Duodenal mucosa (tissue), 2 donors: ENCODE measurements at regions not wholly inside any gene's neighbourhood (a gene's known extent, or its start where the extent isn't known, plus 50 kb on each side); places are given as distances from the start of the nearest gene placed in this dataset.

ENCODE experiments used
- H3K27ac ChIP-seq: one replicate; pipeline ENCODE4 v1.7.0; 2013; ENCODE audit warnings: low read depth, low read length
- H3K27me3 ChIP-seq, 2 donors: one replicate each; pipeline ENCODE4 v1.7.0; 2013; ENCODE audit warnings: low read length in 2 of 2, control low read depth in 1 of 2; ENCODE audit not compliant: insufficient read depth in 2 of 2, control insufficient read depth in 1 of 2
- H3K36me3 ChIP-seq, 2 donors: one replicate each; pipeline ENCODE4 v1.7.0; 2013; ENCODE audit warnings: low read length in 2 of 2, control low read depth in 1 of 2; ENCODE audit not compliant: insufficient read depth in 2 of 2, control insufficient read depth in 1 of 2
- H3K4me1 ChIP-seq, 2 donors: one replicate each; pipeline ENCODE4 v1.7.0; 2013; ENCODE audit warnings: low read length in 2 of 2, control low read depth in 1 of 2; ENCODE audit not compliant: insufficient read depth in 2 of 2, control insufficient read depth in 1 of 2
- H3K4me3 ChIP-seq, 2 donors: one replicate each; pipeline ENCODE4 v1.7.0; 2013; ENCODE audit warnings: low read length in 2 of 2, low read depth in 1 of 2
- H3K9ac ChIP-seq, 2 donors: one replicate each; pipeline ENCODE4 v1.7.0; 2013; ENCODE audit warnings: low read length in 2 of 2, low read depth in 1 of 2
- H3K9me3 ChIP-seq, 2 donors: one replicate each; pipeline ENCODE4 v1.7.0; 2013; ENCODE audit warnings: low read length in 2 of 2, control low read depth in 1 of 2; ENCODE audit not compliant: control insufficient read depth in 1 of 2

- Histone ChIP-seq H3K27ac (no peak overlapping the region), H3K4me1 (no peaks in the 10 kb centered on the region), H3K27me3 (peaks cover 0 to 3% of the 10 kb centered on the region in 2 donors), H3K9me3 (no peaks in the 10 kb centered on the region), H3K36me3 (no peaks in the 10 kb centered on the region), H3K4me3 (no peak overlapping the region), H3K9ac (no peak overlapping the region)
Measured at GRCh38 chr14:55841625-55842024, 261.6 kb downstream of the KTN1 start.

GRCh38 chr14:55843718-55844403 lies 263.9 kb downstream of the KTN1 start:
- H3K4me3 ChIP-seq, result no peak overlapping the region
- no peak overlapping the region for H3K9ac ChIP-seq

GRCh38 chr14:55845963-55846825 lies 266.2 kb downstream of the KTN1 start:
- Histone ChIP-seq H3K4me1 (no peaks in the 10 kb centered on the region), H3K9ac (no peak overlapping the region), H3K36me3 (no peaks in the 10 kb centered on the region), H3K9me3 (no peaks in the 10 kb centered on the region), H3K27me3 (no peaks in the 10 kb centered on the region), H3K4me3 (no peak overlapping the region), H3K27ac (no peak overlapping the region)

More at GRCh38 chr14:55843718-55844403, 263.9 kb downstream of the KTN1 start:
- H3K27ac ChIP-seq, result no peak overlapping the region
- no peaks in the 10 kb centered on the region for H3K4me1 ChIP-seq
- H3K36me3 ChIP-seq, result no peaks in the 10 kb centered on the region
- H3K27me3 ChIP-seq, result no peaks in the 10 kb centered on the region
- H3K9me3 ChIP-seq, result no peaks in the 10 kb centered on the region

GRCh38 chr14:55846826-55847446 lies 266.9 kb downstream of the KTN1 start:
- Histone ChIP-seq H3K9ac (no peak overlapping the region), H3K36me3 (no peaks in the 10 kb centered on the region), H3K27ac (no peak overlapping the region), H3K27me3 (no peaks in the 10 kb centered on the region), H3K4me1 (no peaks in the 10 kb centered on the region), H3K4me3 (no peak overlapping the region), H3K9me3 (no peaks in the 10 kb centered on the region)

GRCh38 chr14:55847766-55848165 lies 267.8 kb downstream of the KTN1 start:
- Histone ChIP-seq H3K36me3 (no peaks in the 10 kb centered on the region), H3K9me3 (no peaks in the 10 kb centered on the region), H3K27ac (no peak overlapping the region), H3K4me3 (no peak overlapping the region), H3K4me1 (no peaks in the 10 kb centered on the region), H3K9ac (no peak overlapping the region), H3K27me3 (no peaks in the 10 kb centered on the region)

GRCh38 chr14:55848964-55849363 lies 269.0 kb downstream of the KTN1 start:
- Histone ChIP-seq H3K9ac (no peak overlapping the region), H3K27ac (no peak overlapping the region), H3K9me3 (no peaks in the 10 kb centered on the region), H3K27me3 (no peaks in the 10 kb centered on the region), H3K36me3 (no peaks in the 10 kb centered on the region), H3K4me3 (no peak overlapping the region), H3K4me1 (no peaks in the 10 kb centered on the region)

GRCh38 chr14:55849833-55850232 lies 268.4 kb upstream of the PELI2 start:
- no peak overlapping the region for H3K4me3 ChIP-seq
- no peaks in the 10 kb centered on the region for H3K9me3 ChIP-seq
- H3K27me3 ChIP-seq, result no peaks in the 10 kb centered on the region
- H3K36me3 ChIP-seq, result no peaks in the 10 kb centered on the region
- no peaks in the 10 kb centered on the region for H3K4me1 ChIP-seq
- no peak overlapping the region for H3K9ac ChIP-seq
- no peak overlapping the region for H3K27ac ChIP-seq

- Histone ChIP-seq H3K4me1 (no peaks in the 10 kb centered on the region), H3K9ac (no peak overlapping the region), H3K27ac (no peak overlapping the region), H3K4me3 (no peak overlapping the region), H3K27me3 (no peaks in the 10 kb centered on the region), H3K9me3 (no peaks in the 10 kb centered on the region), H3K36me3 (no peaks in the 10 kb centered on the region)
Measured at GRCh38 chr14:55850825-55851241, 267.4 kb upstream of the PELI2 start.

- Histone ChIP-seq H3K36me3 (no peaks in the 10 kb centered on the region), H3K27ac (no peak overlapping the region), H3K9ac (no peak overlapping the region), H3K27me3 (no peaks in the 10 kb centered on the region), H3K9me3 (no peaks in the 10 kb centered on the region), H3K4me3 (no peak overlapping the region), H3K4me1 (no peaks in the 10 kb centered on the region)
Measured at GRCh38 chr14:55851301-55851700, 266.9 kb upstream of the PELI2 start.

- no peak overlapping the region for H3K9ac ChIP-seq
- no peaks in the 10 kb centered on the region for H3K27me3 ChIP-seq
- H3K36me3 ChIP-seq, result no peaks in the 10 kb centered on the region
- H3K27ac ChIP-seq, result no peak overlapping the region
- H3K9me3 ChIP-seq, result no peaks in the 10 kb centered on the region
- H3K4me3 ChIP-seq, result no peak overlapping the region
- no peaks in the 10 kb centered on the region for H3K4me1 ChIP-seq
Measured at GRCh38 chr14:55851961-55852360, 266.2 kb upstream of the PELI2 start.
